EL (cell line): ENCODE measurements at regions not wholly inside any gene's neighbourhood (a gene's known extent, or its start where the extent isn't known, plus 50 kb on each side); places are given as distances from the start of the nearest gene placed in this dataset.

ENCODE experiments used
- DNase-seq: peaks from one replicate; pipeline ENCODE4 v3.0.0-alpha.2; 2016

GRCh38 chr2:217468042-217468830 lies 534.6 kb downstream of the TNS1 start:
- DNase-seq, result no peak

GRCh38 chr2:217467331-217467730 lies 535.5 kb downstream of the TNS1 start:
- no peak for DNase-seq

- DNase-seq, result no peak
Observed at GRCh38 chr2:217466805-217467204, 536.0 kb downstream of the TNS1 start.

GRCh38 chr2:217466104-217466503 lies 536.7 kb downstream of the TNS1 start:
- peak; percentile 22 for DNase-seq

- no peak for DNase-seq
Observed at GRCh38 chr2:217465100-217465499, 537.7 kb downstream of the TNS1 start.

GRCh38 chr2:217463402-217464075 lies 539.3 kb downstream of the TNS1 start:
- no peak for DNase-seq

GRCh38 chr2:217462121-217462520 lies 540.7 kb downstream of the TNS1 start:
- no peak for DNase-seq

- no peak for DNase-seq
Observed at GRCh38 chr2:217461674-217462073, 541.1 kb downstream of the TNS1 start.

- DNase-seq, result peak; percentile 30
Observed at GRCh38 chr2:217459680-217460405, 543.0 kb downstream of the TNS1 start.

GRCh38 chr2:217459016-217459415 lies 543.8 kb downstream of the TNS1 start:
- no peak for DNase-seq

- DNase-seq, result peak; percentile 17
Observed at GRCh38 chr2:217456016-217456415, 546.8 kb downstream of the TNS1 start.

- no peak for DNase-seq
Observed at GRCh38 chr2:217452928-217453327, 549.9 kb downstream of the TNS1 start.

- peak; percentile 69 for DNase-seq
Observed at GRCh38 chr2:217451666-217452065, 551.1 kb downstream of the TNS1 start.

- DNase-seq, result no peak
Observed at GRCh38 chr2:217449444-217449843, 553.4 kb downstream of the TNS1 start.

GRCh38 chr2:217448860-217449259 lies 553.9 kb downstream of the TNS1 start:
- DNase-seq, result no peak

- no peak for DNase-seq
Observed at GRCh38 chr2:217445723-217446122, 557.1 kb downstream of the TNS1 start.

- DNase-seq, result no peak
Observed at GRCh38 chr2:217444932-217445331, 557.9 kb downstream of the TNS1 start.

GRCh38 chr2:217444509-217444908 lies 558.3 kb downstream of the TNS1 start:
- no peak for DNase-seq

GRCh38 chr2:217443601-217444000 lies 559.2 kb downstream of the TNS1 start:
- DNase-seq, result no peak

- no peak for DNase-seq
Observed at GRCh38 chr2:217440000-217440399, 562.8 kb downstream of the TNS1 start.

GRCh38 chr2:217438821-217439220 lies 564.0 kb downstream of the TNS1 start:
- no peak for DNase-seq

GRCh38 chr2:217438136-217438535 lies 564.7 kb downstream of the TNS1 start:
- no peak for DNase-seq

- no peak for DNase-seq
Observed at GRCh38 chr2:217437290-217437870, 565.4 kb downstream of the TNS1 start.
